GM23338 (cell line): ENCODE measurements at regions not wholly inside any gene's neighbourhood (a gene's known extent, or its start where the extent isn't known, plus 50 kb on each side); places are given as distances from the start of the nearest gene placed in this dataset.
A peak's percentile ranks its signal among the peaks of the same experiment; 100 is the strongest.

ENCODE experiments used
- ATAC-seq: fragments of 200-7000 bp; cut with Tn5 transposase; 3 replicates; pipeline ENCODE4 v1.9.1; 2020
- DNase-seq: peaks from one replicate; pipeline ENCODE4 v3.0.0-alpha.2; 2015; ENCODE audit warnings: low spot score
- H2AFZ ChIP-seq: fragments of 200-600 bp; sonication (generic); 2 replicates; pipeline ENCODE4 v1.8.0; 2016; ENCODE audit warnings: antibody characterized with exemption, mild to moderate bottlenecking, moderate library complexity
- H3F3A ChIP-seq: fragments of 200-600 bp; sonication (generic); replicated peaks from 2 replicates; pipeline ENCODE4 v1.8.0; 2017; ENCODE audit warnings: antibody characterized with exemption, mixed run types, low read depth
- H3K27ac ChIP-seq: fragments of 200-600 bp; sonication (generic); 2 replicates; pipeline ENCODE4 v1.6.1; 2016; ENCODE audit warnings: low read depth
- H3K27me3 ChIP-seq: fragments of 200-600 bp; sonication (generic); 2 replicates; pipeline ENCODE4 v1.8.0; 2016; ENCODE audit warnings: mild to moderate bottlenecking, mixed run types, moderate library complexity; ENCODE audit not compliant: insufficient read depth
- H3K36me3 ChIP-seq: fragments of 200-600 bp; sonication (generic); 2 replicates; pipeline ENCODE4 v1.8.0; 2016; ENCODE audit warnings: mild to moderate bottlenecking; ENCODE audit not compliant: insufficient read depth
- H3K4me1 ChIP-seq: fragments of 200-600 bp; sonication (generic); 2 replicates; pipeline ENCODE4 v1.8.0; 2016; ENCODE audit warnings: mild to moderate bottlenecking, moderate library complexity; ENCODE audit not compliant: insufficient read depth
- H3K4me2 ChIP-seq: fragments of 200-600 bp; sonication (generic); 2 replicates; pipeline ENCODE4 v1.7.1; 2017; ENCODE audit warnings: mixed run types
- H3K4me3 ChIP-seq: fragments of 200-600 bp; sonication (generic); 2 replicates; pipeline ENCODE4 v1.6.1; 2016; ENCODE audit warnings: mixed run types
- H3K79me2 ChIP-seq: fragments of 200-600 bp; sonication (generic); replicated peaks from 2 replicates; pipeline ENCODE4 v1.8.0; 2017; ENCODE audit warnings: mild to moderate bottlenecking; ENCODE audit not compliant: insufficient read depth
- H3K9me2 ChIP-seq: fragments of 200-600 bp; sonication (generic); 2 replicates; pipeline ENCODE4 v1.8.0; 2017; ENCODE audit not compliant: insufficient read depth
- H4K20me1 ChIP-seq: fragments of 200-600 bp; sonication (generic); replicated peaks from 2 replicates; pipeline ENCODE4 v1.8.0; 2017; ENCODE audit warnings: mild to moderate bottlenecking; ENCODE audit not compliant: insufficient read depth
- H3K27ac Mint-ChIP-seq: 2 replicates; pipeline ENCODE4 v1.8.0; 2020; ENCODE audit warnings: inconsistent platforms, mild to moderate bottlenecking, moderate library complexity, mixed read lengths
- H3K27me3 Mint-ChIP-seq: 3 replicates; pipeline ENCODE4 v1.8.0; 2022; ENCODE audit warnings: low read depth, mild to moderate bottlenecking, moderate library complexity, mixed read lengths, inconsistent platforms; ENCODE audit not compliant: insufficient read depth, poor library complexity
- H3K36me3 Mint-ChIP-seq: 3 replicates; pipeline ENCODE4 v1.8.0; 2021; ENCODE audit warnings: low read depth, mild to moderate bottlenecking, inconsistent platforms, moderate library complexity, mixed read lengths
- H3K4me1 Mint-ChIP-seq: 3 replicates; pipeline ENCODE4 v1.8.0; 2020; ENCODE audit warnings: mild to moderate bottlenecking, inconsistent platforms, mixed read lengths
- H3K4me3 Mint-ChIP-seq: 3 replicates; pipeline ENCODE4 v1.8.0; 2021; ENCODE audit warnings: moderate library complexity, mild to moderate bottlenecking, inconsistent platforms, mixed read lengths
- H3K9me3 Mint-ChIP-seq: 3 replicates; pipeline ENCODE4 v1.8.0; 2020; ENCODE audit warnings: moderate library complexity, mild to moderate bottlenecking, inconsistent platforms, mixed read lengths
- CTCF ChIP-seq, 2 experiments: fragments of 200-600 bp in 1 of 2; sonication (generic) in 1 of 2; conservative IDR thresholded peaks; 2 replicates each; pipeline versions ENCODE4 v1.5.1 to v1.6.1; 2016 to 2017; ENCODE audit warnings: antibody characterized with exemption in 2 of 2, low read depth in 2 of 2, mild to moderate bottlenecking in 2 of 2, moderate library complexity in 1 of 2
- EZH2 ChIP-seq: fragments of 200-600 bp; sonication (generic); IDR thresholded peaks from one replicate; pipeline ENCODE4 v1.8.0; 2017; ENCODE audit warnings: antibody characterized with exemption, mild to moderate bottlenecking, low read depth; ENCODE audit not compliant: unreplicated experiment
- EZH2phosphoT487 ChIP-seq: fragments of 200-600 bp; sonication (generic); IDR thresholded peaks from one replicate; pipeline ENCODE4 v1.8.1; 2018; ENCODE audit warnings: antibody characterized with exemption; ENCODE audit not compliant: unreplicated experiment
- NANOG ChIP-seq: IDR thresholded peaks from 2 replicates; pipeline ENCODE4 v1.6.1; 2016; ENCODE audit warnings: antibody characterized with exemption, borderline replicate concordance
- STAT1 ChIP-seq: IDR thresholded peaks from one replicate; pipeline ENCODE4 v1.6.1; 2016; ENCODE audit warnings: antibody characterized with exemption; ENCODE audit not compliant: unreplicated experiment
- ZNF331 ChIP-seq: fragments of 250-450 bp; sonication (Bioruptor Pico); IDR thresholded peaks from 2 replicates; pipeline ENCODE4 v1.5.0; 2020; ENCODE audit warnings: low read depth, mild to moderate bottlenecking, moderate library complexity
- ZNF462 ChIP-seq: fragments of 250-450 bp; sonication (Bioruptor Pico); IDR thresholded peaks from 2 replicates; pipeline ENCODE4 v1.5.0; 2020; ENCODE audit warnings: mild to moderate bottlenecking, moderate library complexity
- TF ChIP-seq, protein P1 (sequence below): IDR thresholded peaks from one replicate; pipeline ENCODE4 v1.6.1; 2018; ENCODE audit warnings: antibody characterized with exemption; ENCODE audit not compliant: unreplicated experiment
- TF ChIP-seq, protein P2 (sequence below): IDR thresholded peaks from 2 replicates; pipeline ENCODE4 v1.6.1; 2016; ENCODE audit warnings: antibody characterized with exemption

GRCh38 chr4:181431006-181431405 lies 812.2 kb upstream of the TENM3 start (continued):
- TF ChIP-seq, protein P1, sequence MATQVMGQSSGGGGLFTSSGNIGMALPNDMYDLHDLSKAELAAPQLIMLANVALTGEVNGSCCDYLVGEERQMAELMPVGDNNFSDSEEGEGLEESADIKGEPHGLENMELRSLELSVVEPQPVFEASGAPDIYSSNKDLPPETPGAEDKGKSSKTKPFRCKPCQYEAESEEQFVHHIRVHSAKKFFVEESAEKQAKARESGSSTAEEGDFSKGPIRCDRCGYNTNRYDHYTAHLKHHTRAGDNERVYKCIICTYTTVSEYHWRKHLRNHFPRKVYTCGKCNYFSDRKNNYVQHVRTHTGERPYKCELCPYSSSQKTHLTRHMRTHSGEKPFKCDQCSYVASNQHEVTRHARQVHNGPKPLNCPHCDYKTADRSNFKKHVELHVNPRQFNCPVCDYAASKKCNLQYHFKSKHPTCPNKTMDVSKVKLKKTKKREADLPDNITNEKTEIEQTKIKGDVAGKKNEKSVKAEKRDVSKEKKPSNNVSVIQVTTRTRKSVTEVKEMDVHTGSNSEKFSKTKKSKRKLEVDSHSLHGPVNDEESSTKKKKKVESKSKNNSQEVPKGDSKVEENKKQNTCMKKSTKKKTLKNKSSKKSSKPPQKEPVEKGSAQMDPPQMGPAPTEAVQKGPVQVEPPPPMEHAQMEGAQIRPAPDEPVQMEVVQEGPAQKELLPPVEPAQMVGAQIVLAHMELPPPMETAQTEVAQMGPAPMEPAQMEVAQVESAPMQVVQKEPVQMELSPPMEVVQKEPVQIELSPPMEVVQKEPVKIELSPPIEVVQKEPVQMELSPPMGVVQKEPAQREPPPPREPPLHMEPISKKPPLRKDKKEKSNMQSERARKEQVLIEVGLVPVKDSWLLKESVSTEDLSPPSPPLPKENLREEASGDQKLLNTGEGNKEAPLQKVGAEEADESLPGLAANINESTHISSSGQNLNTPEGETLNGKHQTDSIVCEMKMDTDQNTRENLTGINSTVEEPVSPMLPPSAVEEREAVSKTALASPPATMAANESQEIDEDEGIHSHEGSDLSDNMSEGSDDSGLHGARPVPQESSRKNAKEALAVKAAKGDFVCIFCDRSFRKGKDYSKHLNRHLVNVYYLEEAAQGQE = no peak
- no peak for TF ChIP-seq EZH2

DNA sequence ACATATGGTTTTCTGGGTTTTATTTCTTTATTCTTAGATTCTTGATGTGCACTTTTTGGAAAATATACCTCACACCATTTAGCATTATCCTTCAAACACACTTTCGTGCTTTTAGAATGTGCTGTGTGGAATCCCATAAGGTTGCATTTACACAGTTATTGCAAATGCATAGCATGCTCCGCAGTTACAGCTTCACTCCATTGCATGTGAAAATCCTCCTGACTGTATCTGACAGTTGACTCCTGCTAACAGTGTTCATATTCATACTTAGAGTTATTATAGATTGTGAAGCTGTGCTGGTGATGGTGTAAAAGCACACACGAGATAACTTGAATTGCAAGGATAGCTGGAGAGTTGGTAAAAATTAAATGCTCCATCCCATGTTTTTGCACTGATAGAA lies 811.5 kb upstream of the TENM3 start:
- no peaks in the 10 kb centered on the region; the same call in 1 of the 2 replicates for H3K9me2 ChIP-seq
- H3K27ac ChIP-seq = no peak overlapping the region
- H3K4me3 ChIP-seq = no peak overlapping the region
- Mint-ChIP-seq H3K27me3 (no peaks in the 10 kb centered on the region), H3K27ac (no peak overlapping the region), H3K4me1 (peaks cover 17% of the 10 kb centered on the region), H3K9me3 (no peaks in the 10 kb centered on the region), H3K4me3 (no peak overlapping the region), H3K36me3 (no peaks in the 10 kb centered on the region)
- H3K79me2 ChIP-seq = no peaks in the 10 kb centered on the region
- H2AFZ ChIP-seq = no peak overlapping the region
- no peaks in the 10 kb centered on the region for H3K36me3 ChIP-seq
- ATAC-seq = no peak
- H3F3A ChIP-seq = no peaks in the 10 kb centered on the region
- peaks cover 17% of the 10 kb centered on the region for H3K4me1 ChIP-seq
- no peaks in the 10 kb centered on the region for H3K27me3 ChIP-seq
- H4K20me1 ChIP-seq = no peaks in the 10 kb centered on the region
- no peak for DNase-seq
- 0 out of 2 replicates have a peak overlapping the region, but pooled peaks have one; percentile 56 for H3K4me2 ChIP-seq
- TF ChIP-seq EZH2phosphoT487 = no peak
- no peak for TF ChIP-seq ZNF462
- no peak for TF ChIP-seq NANOG
- TF ChIP-seq STAT1 = no peak
- no peak for TF ChIP-seq CTCF (conservative IDR thresholded peaks at IDR 0.05; ENCODE audit: low read depth in 2 of 2)
- TF ChIP-seq, protein P2, sequence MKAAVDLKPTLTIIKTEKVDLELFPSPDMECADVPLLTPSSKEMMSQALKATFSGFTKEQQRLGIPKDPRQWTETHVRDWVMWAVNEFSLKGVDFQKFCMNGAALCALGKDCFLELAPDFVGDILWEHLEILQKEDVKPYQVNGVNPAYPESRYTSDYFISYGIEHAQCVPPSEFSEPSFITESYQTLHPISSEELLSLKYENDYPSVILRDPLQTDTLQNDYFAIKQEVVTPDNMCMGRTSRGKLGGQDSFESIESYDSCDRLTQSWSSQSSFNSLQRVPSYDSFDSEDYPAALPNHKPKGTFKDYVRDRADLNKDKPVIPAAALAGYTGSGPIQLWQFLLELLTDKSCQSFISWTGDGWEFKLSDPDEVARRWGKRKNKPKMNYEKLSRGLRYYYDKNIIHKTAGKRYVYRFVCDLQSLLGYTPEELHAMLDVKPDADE = no peak
- no peak for TF ChIP-seq ZNF331 (CRISPR knock-in tag)
